ENCODE measurements at regions not wholly inside any gene's neighbourhood (a gene's known extent, or its start where the extent isn't known, plus 50 kb on each side); places are given as distances from the start of the nearest gene placed in this dataset.
"Not testable (repeated sequence)": the region's sequence is repeated elsewhere in the genome, so short reads cannot be mapped to it uniquely, and the experiment has no call there.

GRCh38 chrX:11890836-11891514 lies 132.9 kb downstream of the MSL3 start:
- no peak overlapping the region for H3K27ac ChIP-seq
- no peak overlapping the region for H3K4me3 ChIP-seq

DNA sequence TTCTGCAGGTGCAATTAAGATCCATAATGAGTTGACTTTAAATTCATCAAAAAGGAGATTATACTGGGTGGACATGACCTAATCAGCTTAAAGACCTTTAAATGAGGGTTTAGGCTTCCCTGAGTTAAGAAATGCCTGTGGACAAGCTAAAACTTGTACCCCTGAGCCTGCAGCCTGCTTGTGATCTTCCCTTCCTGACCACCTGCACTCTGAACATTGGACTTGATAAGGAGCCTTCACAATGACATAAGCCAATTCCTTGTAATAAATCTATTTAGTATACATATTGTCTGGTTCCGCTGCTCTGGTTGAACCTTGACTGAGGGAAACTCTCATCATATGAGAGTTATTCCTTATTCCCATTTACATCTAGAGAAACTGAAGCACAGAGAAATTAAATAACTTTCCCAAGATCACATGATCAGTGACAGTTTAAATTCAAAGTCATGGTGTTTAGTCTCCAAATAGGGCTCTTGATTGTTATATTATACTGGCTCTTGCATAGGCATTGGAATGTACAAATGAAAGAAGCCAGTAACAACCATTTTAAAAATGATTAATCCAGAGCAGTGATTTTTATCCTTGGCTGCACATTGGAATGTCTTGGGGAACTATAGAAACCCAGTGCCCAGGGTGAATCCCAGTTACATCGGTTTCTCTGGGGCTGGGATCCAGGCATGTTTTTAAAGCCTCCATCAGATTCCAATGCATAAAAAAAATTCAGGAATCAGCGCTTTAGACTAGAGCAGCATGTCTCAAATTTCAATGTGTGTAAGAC lies 136.1 kb downstream of the MSL3 start:
- 52 to 56% methylated on average over 3 of the region's 3 CpGs for WGBS, 2 donors
- no peak for ATAC-seq

More at GRCh38 chrX:11890836-11891514, 132.9 kb downstream of the MSL3 start:
- Histone ChIP-seq H3K9me3 (no peaks in the 10 kb centered on the region), H3K36me3 (no peaks in the 10 kb centered on the region), H3K27me3 (peaks cover 0 to 5% (median 4%) of the 10 kb centered on the region in 4 donors), H3K4me1 (no peaks in the 10 kb centered on the region)
- TF ChIP-seq CTCF (IDR thresholded peaks at IDR 0.05), result no peak
- peak in 3 of 4 donors; percentile 30 to 66 (median 31) for ATAC-seq
- 22 to 40% methylated on average over 6 of the region's 6 CpGs for WGBS, 2 donors
- no peak for FAIRE-seq
- intact Hi-C loops (cut with DNase I), result no loop called here
- peak in 3 of 6 donors; percentile 8 to 32 (median 25) for DNase-seq

GRCh38 chrX:11899091-11899490 lies 141.1 kb downstream of the MSL3 start:
- Histone ChIP-seq H3K27ac (no peak overlapping the region), H3K4me1 (no peaks in the 10 kb centered on the region), H3K36me3 (no peaks in the 10 kb centered on the region), H3K27me3 (no peaks in the 10 kb centered on the region), H3K4me3 (no peak overlapping the region), H3K9me3 (no peaks in the 10 kb centered on the region)
- TF ChIP-seq CTCF (IDR thresholded peaks at IDR 0.05), result no peak
- intact Hi-C loops (cut with DNase I), result no loop called here
- 11 to 14% methylated on average over 2 of the region's 2 CpGs for WGBS, 2 donors
- no peak for FAIRE-seq
- no peak for DNase-seq
- no peak for ATAC-seq

More for the DNA sequence above, 136.1 kb downstream of the MSL3 start:
- Histone ChIP-seq H3K9me3 (no peaks in the 10 kb centered on the region), H3K4me1 (no peaks in the 10 kb centered on the region), H3K27ac (no peak overlapping the region), H3K27me3 (peaks cover 0 to 4% (median 0%) of the 10 kb centered on the region in 4 donors), H3K36me3 (no peaks in the 10 kb centered on the region), H3K4me3 (no peak overlapping the region)
- TF ChIP-seq CTCF (IDR thresholded peaks at IDR 0.05), result no peak
- FAIRE-seq, result no peak
- intact Hi-C loops (cut with DNase I), result no loop called here
- no peak for DNase-seq

- 51 to 66% methylated on average over 3 of the region's 3 CpGs for WGBS, 2 donors
- intact Hi-C loops (cut with DNase I); H3K27me3 ChIP-seq: not testable (repeated sequence)
These were observed 147.9 kb downstream of the MSL3 start for GRCh38 chrX:11905933-11906332.

GRCh38 chrX:11908371-11908770 lies 150.3 kb downstream of the MSL3 start:
- WGBS, 2 donors, result 4 to 13% methylated on average over 2 of the region's 2 CpGs
- Histone ChIP-seq H3K4me3 (no peak overlapping the region), H3K27me3 (peaks cover 0 to 5% (median 0%) of the 10 kb centered on the region in 4 donors), H3K27ac (no peak overlapping the region), H3K36me3 (no peaks in the 10 kb centered on the region), H3K4me1 (no peaks in the 10 kb centered on the region), H3K9me3 (no peaks in the 10 kb centered on the region)
- no peak for TF ChIP-seq CTCF (IDR thresholded peaks at IDR 0.05)
- FAIRE-seq (no peak), DNase-seq (no peak), ATAC-seq (no peak)
- intact Hi-C loops (cut with DNase I), result no loop called here

More at GRCh38 chrX:11905933-11906332, 147.9 kb downstream of the MSL3 start:
- not testable (repeated sequence) for ATAC-seq, H3K4me1 ChIP-seq, H3K36me3 ChIP-seq, H3K27ac ChIP-seq, DNase-seq, H3K9me3 ChIP-seq, H3K4me3 ChIP-seq
- FAIRE-seq, result peak; percentile 60
